ENCODE measurements at regions not wholly inside any gene's neighbourhood (a gene's known extent, or its start where the extent isn't known, plus 50 kb on each side); places are given as distances from the start of the nearest gene placed in this dataset.
"Not testable (repeated sequence)": the region's sequence is repeated elsewhere in the genome, so short reads cannot be mapped to it uniquely, and the experiment has no call there.

DNA sequence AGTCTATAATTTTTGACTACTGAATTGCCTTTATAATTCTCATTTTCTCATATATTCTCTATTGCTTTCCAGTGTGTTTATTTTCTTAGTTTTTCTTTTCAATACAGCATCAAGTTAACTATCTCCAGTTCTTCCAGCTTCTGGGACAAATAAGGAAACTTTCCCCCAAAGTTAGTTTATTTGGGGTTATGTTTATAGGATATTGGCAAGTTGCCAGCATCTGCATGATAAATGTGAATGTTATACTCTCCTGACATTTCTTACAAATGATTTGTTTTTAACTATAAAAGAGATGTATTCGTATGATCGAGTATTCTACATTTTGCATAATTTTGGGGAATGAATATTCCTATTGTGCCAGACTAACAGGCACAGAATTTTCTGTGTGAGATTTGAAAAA lies 140.6 kb upstream of the KCNJ3 start:
- Mint-ChIP-seq H3K4me3 (no peak overlapping the region), H3K9me3 (no peaks in the 10 kb centered on the region), H3K27ac (no peak overlapping the region), H3K36me3 (no peaks in the 10 kb centered on the region), H3K27me3 (no peaks in the 10 kb centered on the region), H3K4me1 (no peaks in the 10 kb centered on the region)
- ATAC-seq: no peak

DNA sequence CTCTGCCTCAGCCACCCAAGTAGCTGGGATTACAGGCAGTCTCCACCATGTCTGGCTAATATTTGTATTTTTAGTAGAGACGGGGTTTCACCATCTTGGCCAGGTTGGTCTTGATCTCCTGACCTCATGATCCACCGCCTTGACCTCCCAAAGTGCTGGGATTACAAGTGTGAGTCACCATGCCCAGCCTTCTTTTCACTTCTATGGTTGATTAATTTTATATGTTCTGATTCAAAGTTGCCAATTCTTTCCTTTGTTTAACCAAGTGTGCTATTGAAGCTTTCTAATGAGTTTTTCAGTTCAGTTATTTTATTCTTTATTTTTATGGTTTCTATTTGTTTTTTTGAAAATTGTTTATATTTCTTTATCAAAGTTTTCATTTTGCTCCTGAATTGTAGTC lies 133.1 kb upstream of the KCNJ3 start:
- no peak for ATAC-seq
- H3K4me3 Mint-ChIP-seq: no peak overlapping the region
- H3K9me3 Mint-ChIP-seq: peaks cover 10% of the 10 kb centered on the region
- H3K27me3 Mint-ChIP-seq: no peaks in the 10 kb centered on the region
- no peak overlapping the region for H3K27ac Mint-ChIP-seq
- H3K4me1 Mint-ChIP-seq: no peaks in the 10 kb centered on the region
- H3K36me3 Mint-ChIP-seq: no peaks in the 10 kb centered on the region

GRCh38 chr2:154568413-154568812 lies 130.1 kb upstream of the KCNJ3 start:
- H3K4me3 Mint-ChIP-seq: no peak overlapping the region
- no peaks in the 10 kb centered on the region for H3K36me3 Mint-ChIP-seq

GRCh38 chr2:154570501-154570900 lies 128.0 kb upstream of the KCNJ3 start:
- H3K27me3 Mint-ChIP-seq: no peaks in the 10 kb centered on the region
- H3K36me3 Mint-ChIP-seq: no peaks in the 10 kb centered on the region
- no peak overlapping the region for H3K4me3 Mint-ChIP-seq
- no peaks in the 10 kb centered on the region for H3K9me3 Mint-ChIP-seq
- H3K4me1 Mint-ChIP-seq: no peaks in the 10 kb centered on the region
- ATAC-seq: no peak
- no peak overlapping the region for H3K27ac Mint-ChIP-seq

More at GRCh38 chr2:154568413-154568812, 130.1 kb upstream of the KCNJ3 start:
- H3K27me3 Mint-ChIP-seq: no peaks in the 10 kb centered on the region
- H3K9me3 Mint-ChIP-seq: peaks cover 7% of the 10 kb centered on the region
- ATAC-seq: no peak
- no peaks in the 10 kb centered on the region for H3K4me1 Mint-ChIP-seq
- no peak overlapping the region for H3K27ac Mint-ChIP-seq

DNA sequence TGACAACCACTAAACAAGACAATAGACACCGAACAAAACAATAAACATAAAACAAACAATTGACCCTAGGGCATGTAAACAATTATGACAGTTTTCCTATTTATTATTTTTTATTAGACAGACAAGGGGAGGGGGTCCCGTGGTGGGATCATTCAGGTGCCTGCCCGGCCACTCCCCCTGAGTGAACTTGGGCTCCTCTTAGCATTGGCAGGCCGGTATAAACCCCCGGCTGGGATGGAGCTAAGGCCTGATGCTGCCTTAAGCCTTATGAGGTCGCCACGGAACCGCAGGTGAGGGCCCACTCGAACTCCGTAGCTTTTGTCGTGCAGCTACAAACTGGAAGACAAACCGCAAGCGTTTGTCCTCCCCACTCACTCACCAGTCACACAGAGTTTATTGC lies 121.8 kb upstream of the KCNJ3 start:
- not testable (repeated sequence) for H3K27ac Mint-ChIP-seq, H3K27me3 Mint-ChIP-seq, H3K4me3 Mint-ChIP-seq, ATAC-seq, H3K9me3 Mint-ChIP-seq, H3K36me3 Mint-ChIP-seq, H3K4me1 Mint-ChIP-seq

DNA sequence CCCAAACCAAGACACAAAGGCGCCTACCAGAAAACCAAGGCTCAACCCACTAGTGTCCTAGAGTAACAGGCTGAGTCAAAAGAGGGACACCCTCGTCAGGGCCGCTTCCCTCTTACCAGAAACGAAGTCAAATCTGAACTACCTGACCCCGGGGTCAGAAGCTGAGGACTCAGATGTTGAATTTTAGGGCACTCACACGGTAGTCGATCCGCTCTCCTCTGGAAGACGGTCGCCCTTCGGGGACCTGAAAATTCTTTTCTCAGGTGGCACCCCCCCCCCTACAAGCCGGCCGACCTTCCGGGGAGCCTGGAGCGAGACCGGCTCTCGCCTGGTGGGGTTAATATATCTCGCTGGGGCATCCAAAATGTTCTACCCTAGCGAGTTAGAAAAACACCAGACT lies 121.1 kb upstream of the KCNJ3 start:
- H3K4me3 Mint-ChIP-seq: no peak overlapping the region
- H3K27ac Mint-ChIP-seq: no peak overlapping the region
- H3K36me3 Mint-ChIP-seq: no peaks in the 10 kb centered on the region
- no peaks in the 10 kb centered on the region for H3K27me3 Mint-ChIP-seq
- no peak for ATAC-seq
- H3K9me3 Mint-ChIP-seq: peaks cover 6% of the 10 kb centered on the region
- no peaks in the 10 kb centered on the region for H3K4me1 Mint-ChIP-seq

- Mint-ChIP-seq H3K4me3 (no peak overlapping the region), H3K9me3 (peaks cover 6% of the 10 kb centered on the region), H3K4me1 (no peaks in the 10 kb centered on the region), H3K27me3 (no peaks in the 10 kb centered on the region), H3K27ac (no peak overlapping the region), H3K36me3 (no peaks in the 10 kb centered on the region)
- ATAC-seq: no peak
Observed at GRCh38 chr2:154580767-154581166, 117.7 kb upstream of the KCNJ3 start.

- not testable (repeated sequence) for H3K36me3 Mint-ChIP-seq, H3K4me3 Mint-ChIP-seq, H3K27me3 Mint-ChIP-seq, H3K9me3 Mint-ChIP-seq, H3K4me1 Mint-ChIP-seq, ATAC-seq, H3K27ac Mint-ChIP-seq
Observed at GRCh38 chr2:154582694-154583093, 115.8 kb upstream of the KCNJ3 start.

DNA sequence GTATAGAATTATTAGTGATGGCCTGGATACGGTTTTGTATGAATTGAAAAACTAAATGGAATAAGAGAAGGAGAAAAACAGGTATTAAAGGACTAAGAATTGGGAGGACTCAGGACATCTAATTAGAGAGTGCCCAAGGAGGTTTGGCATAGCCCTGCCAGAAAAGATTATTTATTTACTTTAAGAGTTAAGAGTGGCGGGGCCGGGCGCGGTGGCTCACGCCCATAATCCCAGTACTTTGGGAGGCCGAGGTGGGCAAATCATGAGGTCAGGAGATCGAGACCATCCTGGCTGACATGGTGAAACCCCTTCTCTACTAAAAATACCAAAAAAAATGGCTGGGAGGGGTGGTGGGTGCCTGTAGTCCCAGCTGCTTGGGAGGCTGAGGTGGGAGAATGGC lies 115.2 kb upstream of the KCNJ3 start:
- H3K4me1 Mint-ChIP-seq, H3K4me3 Mint-ChIP-seq, H3K9me3 Mint-ChIP-seq, H3K36me3 Mint-ChIP-seq, H3K27ac Mint-ChIP-seq, ATAC-seq, H3K27me3 Mint-ChIP-seq: not testable (repeated sequence)

- H3K4me1 Mint-ChIP-seq: no peaks in the 10 kb centered on the region
- no peaks in the 10 kb centered on the region for H3K9me3 Mint-ChIP-seq
- H3K27me3 Mint-ChIP-seq: no peaks in the 10 kb centered on the region
- no peaks in the 10 kb centered on the region for H3K36me3 Mint-ChIP-seq
- ATAC-seq: no peak
- no peak overlapping the region for H3K4me3 Mint-ChIP-seq
- no peak overlapping the region for H3K27ac Mint-ChIP-seq
Observed at GRCh38 chr2:154587739-154588138, 110.8 kb upstream of the KCNJ3 start.

- Mint-ChIP-seq H3K27ac (no peak overlapping the region), H3K4me3 (no peak overlapping the region), H3K4me1 (no peaks in the 10 kb centered on the region), H3K27me3 (no peaks in the 10 kb centered on the region), H3K9me3 (no peaks in the 10 kb centered on the region), H3K36me3 (no peaks in the 10 kb centered on the region)
- ATAC-seq: no peak
Observed at GRCh38 chr2:154588838-154589237, 109.7 kb upstream of the KCNJ3 start.

DNA sequence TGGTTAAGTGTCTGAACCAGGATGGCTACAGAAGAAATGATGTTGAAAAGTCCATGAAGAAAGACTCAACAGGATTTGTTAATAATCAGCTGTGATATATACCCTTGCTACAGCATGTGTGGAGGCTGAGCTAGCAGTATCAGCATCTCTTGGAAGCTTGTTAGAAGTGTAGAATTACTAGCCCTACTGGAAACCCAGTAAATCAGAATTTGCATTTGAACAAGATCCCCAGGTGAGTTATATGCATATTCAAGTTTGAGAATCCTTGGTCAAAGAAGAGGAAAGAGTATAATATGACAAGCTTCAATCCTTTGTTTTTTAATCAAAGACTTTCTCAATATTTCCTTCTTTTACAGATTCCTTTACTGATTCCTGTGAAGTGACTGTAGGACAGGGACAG lies 109.0 kb upstream of the KCNJ3 start:
- H3K9me3 Mint-ChIP-seq: no peaks in the 10 kb centered on the region

GRCh38 chr2:154591294-154591820 lies 107.1 kb upstream of the KCNJ3 start:
- no peak for ATAC-seq
- Mint-ChIP-seq H3K36me3 (no peaks in the 10 kb centered on the region), H3K4me3 (no peak overlapping the region), H3K4me1 (no peaks in the 10 kb centered on the region), H3K9me3 (no peaks in the 10 kb centered on the region), H3K27me3 (no peaks in the 10 kb centered on the region), H3K27ac (no peak overlapping the region)

More for the DNA sequence above, 109.0 kb upstream of the KCNJ3 start:
- H3K4me3 Mint-ChIP-seq: no peak overlapping the region
- ATAC-seq: no peak
- no peaks in the 10 kb centered on the region for H3K27me3 Mint-ChIP-seq
- no peaks in the 10 kb centered on the region for H3K36me3 Mint-ChIP-seq
- no peak overlapping the region for H3K27ac Mint-ChIP-seq
- H3K4me1 Mint-ChIP-seq: no peaks in the 10 kb centered on the region

DNA sequence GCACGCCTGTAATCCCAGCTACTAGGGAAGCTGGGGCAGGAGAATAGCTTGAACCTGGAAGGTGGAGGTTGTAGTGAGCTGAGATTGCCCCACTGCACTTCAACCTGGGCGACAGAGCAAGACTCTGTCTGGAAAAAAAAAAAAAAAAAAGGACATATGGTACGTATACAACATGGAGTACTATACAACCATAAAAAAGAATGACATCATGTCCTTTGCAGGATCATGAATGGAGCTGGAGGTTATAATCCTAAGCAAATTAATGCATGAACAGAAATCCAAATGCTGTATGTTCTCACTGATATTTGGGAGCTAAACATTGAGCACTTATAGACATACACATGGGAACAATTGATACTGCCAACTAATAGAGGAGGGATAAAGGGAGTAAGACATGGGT lies 99.3 kb upstream of the KCNJ3 start:
- Mint-ChIP-seq H3K36me3 (no peaks in the 10 kb centered on the region), H3K27me3 (no peaks in the 10 kb centered on the region), H3K27ac (no peak overlapping the region), H3K4me3 (no peak overlapping the region), H3K4me1 (no peaks in the 10 kb centered on the region), H3K9me3 (peaks cover 3% of the 10 kb centered on the region)
- ATAC-seq: no peak

DNA sequence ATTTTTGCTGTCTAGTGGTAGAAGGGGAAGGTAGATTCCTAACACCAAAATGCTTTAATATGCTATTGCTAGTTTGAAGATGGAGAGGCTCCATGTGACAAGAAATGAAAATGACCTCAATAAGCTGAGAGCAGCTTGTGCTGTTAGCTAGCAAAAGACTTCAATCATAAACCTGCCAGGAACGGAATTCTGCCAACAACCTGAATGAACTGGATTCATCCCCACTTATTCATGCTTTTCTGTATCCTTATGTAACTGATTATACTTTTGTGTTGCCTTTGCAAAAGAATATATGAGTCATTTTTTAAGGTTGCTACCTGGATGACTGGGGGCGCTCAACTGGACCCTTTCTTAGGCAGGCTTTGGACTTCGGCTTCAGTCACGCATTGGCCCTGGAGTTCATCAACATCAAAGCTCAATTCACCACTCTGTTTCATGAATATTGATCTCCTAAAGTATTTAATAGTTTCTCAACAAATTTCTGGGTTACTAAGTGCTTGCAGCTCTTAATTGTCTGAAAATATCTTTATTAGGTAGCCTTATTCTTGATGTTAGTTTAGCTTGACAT lies 97.5 kb upstream of the KCNJ3 start:
- Mint-ChIP-seq H3K27me3 (no peaks in the 10 kb centered on the region), H3K4me1 (no peaks in the 10 kb centered on the region), H3K4me3 (no peak overlapping the region), H3K27ac (no peak overlapping the region), H3K36me3 (no peaks in the 10 kb centered on the region), H3K9me3 (peaks cover 3% of the 10 kb centered on the region)
- ATAC-seq: no peak

DNA sequence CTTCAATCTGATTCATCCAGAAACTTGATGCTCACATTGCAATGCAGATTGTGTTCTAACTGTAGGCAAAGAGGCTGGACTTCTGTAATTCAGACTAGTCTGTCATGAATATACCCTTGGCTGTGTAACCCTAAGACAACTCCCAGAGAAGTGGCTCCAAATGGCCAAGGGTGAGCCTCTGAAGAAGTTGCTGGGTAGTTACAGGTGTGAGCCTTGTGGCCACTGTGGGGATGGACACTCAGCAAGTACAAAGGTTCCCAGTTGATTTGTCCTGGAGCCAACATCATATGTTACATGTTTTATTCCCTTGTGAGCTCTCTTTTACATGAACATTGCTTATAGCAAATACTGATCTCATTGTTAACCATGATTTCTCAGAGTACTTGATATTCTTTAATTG lies 94.8 kb upstream of the KCNJ3 start:
- no peak overlapping the region for H3K4me3 Mint-ChIP-seq
- no peak for ATAC-seq
- no peaks in the 10 kb centered on the region for H3K4me1 Mint-ChIP-seq
- peaks cover 3% of the 10 kb centered on the region for H3K9me3 Mint-ChIP-seq
- H3K36me3 Mint-ChIP-seq: no peaks in the 10 kb centered on the region
- H3K27me3 Mint-ChIP-seq: no peaks in the 10 kb centered on the region
- no peak overlapping the region for H3K27ac Mint-ChIP-seq

- H3K4me1 Mint-ChIP-seq: no peaks in the 10 kb centered on the region
- no peaks in the 10 kb centered on the region for H3K36me3 Mint-ChIP-seq
- H3K4me3 Mint-ChIP-seq: no peak overlapping the region
- H3K27ac Mint-ChIP-seq: no peak overlapping the region
- no peak for ATAC-seq
- no peaks in the 10 kb centered on the region for H3K27me3 Mint-ChIP-seq
- H3K9me3 Mint-ChIP-seq: no peaks in the 10 kb centered on the region
Observed at GRCh38 chr2:154608438-154608837, 90.1 kb upstream of the KCNJ3 start.

Data from stimulated activated memory B cell treated with anti-CD40 and anti-IgM and Interleukin-4, amounts not matched to agents 10 μg/mL and 1 μg/mL and 100 μg/mL, for 72 hours (primary cell).